Left ventricle myocardium inferior (tissue), 1 donor: ENCODE measurements at regions not wholly inside any gene's neighbourhood (a gene's known extent, or its start where the extent isn't known, plus 50 kb on each side); places are given as distances from the start of the nearest gene placed in this dataset.

Experiments
- DNase-seq: peaks from one replicate; pipeline ENCODE4 v3.0.0-alpha.2; 2020
- H3K27ac ChIP-seq: fragments of 200-600 bp; replicated peaks from 2 replicates; pipeline ENCODE4 v1.8.0; 2021
- H3K27me3 ChIP-seq: fragments of 200-600 bp; 2 replicates; pipeline ENCODE4 v1.8.0; 2021; ENCODE audit warnings: low read depth
- H3K36me3 ChIP-seq: fragments of 200-600 bp; 2 replicates; pipeline ENCODE4 v1.8.0; 2021
- H3K4me1 ChIP-seq: fragments of 200-600 bp; 2 replicates; pipeline ENCODE4 v1.8.0; 2021
- H3K4me3 ChIP-seq: fragments of 200-600 bp; 2 replicates; pipeline ENCODE4 v1.8.0; 2021; ENCODE audit warnings: mild to moderate bottlenecking, moderate library complexity
- H3K9me3 ChIP-seq: fragments of 200-600 bp; replicated peaks from 2 replicates; pipeline ENCODE4 v1.8.0; 2021
- CTCF ChIP-seq: fragments of 200-600 bp; IDR thresholded peaks from 2 replicates; pipeline ENCODE4 v1.8.0; 2021; ENCODE audit warnings: antibody characterized with exemption, mild to moderate bottlenecking, borderline replicate concordance
- intact Hi-C: fragments of 100-400 bp; cut with micrococcal nuclease; formaldehyde crosslinking; loops from one replicate; pipeline ENCODE4 v1.11.0; 2022
- donor health status: DM: no; HTN: yes; CAD: no; lungs with severe emphysema.

- Histone ChIP-seq H3K27me3 (peaks cover 38% of the 10 kb centered on the region), H3K27ac (no peak overlapping the region), H3K4me1 (no peaks in the 10 kb centered on the region), H3K36me3 (no peaks in the 10 kb centered on the region), H3K9me3 (peaks cover 7% of the 10 kb centered on the region), H3K4me3 (no peak overlapping the region)
- intact Hi-C loops: no loop called here
- no peak for DNase-seq
- no peak for TF ChIP-seq CTCF
Measured at GRCh38 chr22:47460861-47461260, 698.4 kb downstream of the TBC1D22A start.

- intact Hi-C loops: no loop called here
- H3K27ac ChIP-seq: no peak overlapping the region
- no peak for DNase-seq
- peaks cover 32% of the 10 kb centered on the region for H3K27me3 ChIP-seq
- no peaks in the 10 kb centered on the region for H3K4me1 ChIP-seq
- no peak for TF ChIP-seq CTCF
- peaks cover 9% of the 10 kb centered on the region for H3K9me3 ChIP-seq
- H3K4me3 ChIP-seq: no peak overlapping the region
- no peaks in the 10 kb centered on the region for H3K36me3 ChIP-seq
Measured at GRCh38 chr22:47460176-47460575, 697.7 kb downstream of the TBC1D22A start.

- Histone ChIP-seq H3K9me3 (peaks cover 27% of the 10 kb centered on the region), H3K27me3 (peaks cover 14% of the 10 kb centered on the region), H3K27ac (no peak overlapping the region), H3K36me3 (no peaks in the 10 kb centered on the region), H3K4me3 (no peak overlapping the region), H3K4me1 (no peaks in the 10 kb centered on the region)
- no peak for TF ChIP-seq CTCF
- no peak for DNase-seq
- intact Hi-C loops: no loop called here
Measured at GRCh38 chr22:47458348-47458747, 695.9 kb downstream of the TBC1D22A start.

GRCh38 chr22:47457509-47458300, 695.3 kb downstream of the TBC1D22A start:
- Histone ChIP-seq H3K27ac (no peak overlapping the region), H3K4me1 (no peaks in the 10 kb centered on the region), H3K27me3 (peaks cover 16% of the 10 kb centered on the region), H3K4me3 (no peak overlapping the region), H3K36me3 (no peaks in the 10 kb centered on the region), H3K9me3 (peaks cover 33% of the 10 kb centered on the region)
- no peak for DNase-seq
- TF ChIP-seq CTCF: no peak
- intact Hi-C loops: no loop called here

GRCh38 chr22:47457021-47457420, 694.6 kb downstream of the TBC1D22A start:
- H3K36me3 ChIP-seq: no peaks in the 10 kb centered on the region
- H3K27ac ChIP-seq: no peak overlapping the region
- H3K4me1 ChIP-seq: no peaks in the 10 kb centered on the region
- peaks cover 22% of the 10 kb centered on the region for H3K27me3 ChIP-seq
- H3K4me3 ChIP-seq: no peak overlapping the region
- intact Hi-C loops: no loop called here
- TF ChIP-seq CTCF: no peak
- no peak for DNase-seq
- peaks cover 33% of the 10 kb centered on the region for H3K9me3 ChIP-seq
